ENCODE measurements at regions not wholly inside any gene's neighbourhood (a gene's known extent, or its start where the extent isn't known, plus 50 kb on each side); places are given as distances from the start of the nearest gene placed in this dataset.

DNA sequence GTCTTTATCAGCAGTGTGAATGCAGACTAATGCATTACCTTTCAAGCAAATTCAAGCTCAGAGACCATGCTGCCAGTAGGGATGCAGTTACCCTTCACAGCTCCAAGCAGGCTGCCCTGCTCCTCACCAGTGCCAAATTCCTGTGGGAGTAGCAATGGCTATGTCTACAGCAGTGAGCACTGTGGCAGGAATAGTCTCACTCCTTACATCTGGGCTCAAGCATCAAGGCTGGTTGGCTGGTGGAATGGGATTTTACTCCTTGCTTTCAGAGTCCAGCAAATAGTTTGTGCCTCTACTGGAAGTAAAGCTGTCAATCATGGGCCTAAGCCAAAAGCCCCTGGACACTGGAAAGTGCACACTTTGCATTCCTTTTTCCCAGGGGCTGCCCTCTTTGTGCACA, 1030.8 kb downstream of the SH3BGRL start:
- TF ChIP-seq EZH2phosphoT487 (IDR thresholded peaks at IDR 0.05; ENCODE audit: insufficient read depth, low read depth) (no peak), EZH2 (IDR thresholded peaks at IDR 0.05; ENCODE audit: insufficient read depth, poor library complexity, severe bottlenecking) (no peak)

Data from GM23248 (cell line).